Coronary artery (tissue), 2 donors: ENCODE measurements at regions not wholly inside any gene's neighbourhood (a gene's known extent, or its start where the extent isn't known, plus 50 kb on each side); places are given as distances from the start of the nearest gene placed in this dataset.

Source experiments
- DNase-seq: peaks from one replicate; pipeline ENCODE4 v3.0.0-alpha.2; 2017; ENCODE audit warnings: low spot score
- H3K27ac ChIP-seq, 2 donors: fragments of 200-600 bp; sonication (generic); one replicate each; pipeline ENCODE4 v1.5.1; 2016 to 2019
- H3K4me3 ChIP-seq: fragments of 200-600 bp; sonication (generic); 2 replicates; pipeline ENCODE4 v1.5.1; 2016; ENCODE audit warnings: mild to moderate bottlenecking, moderate library complexity
- TF ChIP-seq, protein P1 (sequence below): fragments of 200-600 bp; sonication (generic); IDR thresholded peaks from one replicate; pipeline ENCODE4 v1.5.1; 2019; ENCODE audit warnings: antibody characterized with exemption

DNA sequence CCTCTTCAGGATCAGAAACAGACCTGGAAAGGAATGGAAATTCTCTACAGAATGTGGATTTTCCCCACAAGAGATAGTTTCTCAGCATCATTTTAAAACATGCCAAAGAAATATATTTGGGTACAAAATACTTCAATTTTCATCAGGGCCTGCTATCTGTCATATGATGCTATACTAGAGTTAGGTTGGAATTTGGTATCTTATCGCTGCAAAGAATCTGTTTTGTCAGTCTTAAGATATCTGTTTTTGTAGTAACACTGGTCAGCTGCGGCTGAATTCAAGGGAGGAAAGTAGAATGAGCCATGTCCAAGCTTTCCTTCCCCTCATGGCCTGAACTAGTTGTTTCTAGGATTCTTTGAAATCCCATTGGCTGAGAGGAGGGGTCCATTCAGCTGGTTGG is 806.4 kb downstream of the KCNA4 start:
- no peak for DNase-seq
- no peak overlapping the region for H3K27ac ChIP-seq
- no peak overlapping the region for H3K4me3 ChIP-seq
- TF ChIP-seq, protein P1, sequence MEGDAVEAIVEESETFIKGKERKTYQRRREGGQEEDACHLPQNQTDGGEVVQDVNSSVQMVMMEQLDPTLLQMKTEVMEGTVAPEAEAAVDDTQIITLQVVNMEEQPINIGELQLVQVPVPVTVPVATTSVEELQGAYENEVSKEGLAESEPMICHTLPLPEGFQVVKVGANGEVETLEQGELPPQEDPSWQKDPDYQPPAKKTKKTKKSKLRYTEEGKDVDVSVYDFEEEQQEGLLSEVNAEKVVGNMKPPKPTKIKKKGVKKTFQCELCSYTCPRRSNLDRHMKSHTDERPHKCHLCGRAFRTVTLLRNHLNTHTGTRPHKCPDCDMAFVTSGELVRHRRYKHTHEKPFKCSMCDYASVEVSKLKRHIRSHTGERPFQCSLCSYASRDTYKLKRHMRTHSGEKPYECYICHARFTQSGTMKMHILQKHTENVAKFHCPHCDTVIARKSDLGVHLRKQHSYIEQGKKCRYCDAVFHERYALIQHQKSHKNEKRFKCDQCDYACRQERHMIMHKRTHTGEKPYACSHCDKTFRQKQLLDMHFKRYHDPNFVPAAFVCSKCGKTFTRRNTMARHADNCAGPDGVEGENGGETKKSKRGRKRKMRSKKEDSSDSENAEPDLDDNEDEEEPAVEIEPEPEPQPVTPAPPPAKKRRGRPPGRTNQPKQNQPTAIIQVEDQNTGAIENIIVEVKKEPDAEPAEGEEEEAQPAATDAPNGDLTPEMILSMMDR = no peak

DNA sequence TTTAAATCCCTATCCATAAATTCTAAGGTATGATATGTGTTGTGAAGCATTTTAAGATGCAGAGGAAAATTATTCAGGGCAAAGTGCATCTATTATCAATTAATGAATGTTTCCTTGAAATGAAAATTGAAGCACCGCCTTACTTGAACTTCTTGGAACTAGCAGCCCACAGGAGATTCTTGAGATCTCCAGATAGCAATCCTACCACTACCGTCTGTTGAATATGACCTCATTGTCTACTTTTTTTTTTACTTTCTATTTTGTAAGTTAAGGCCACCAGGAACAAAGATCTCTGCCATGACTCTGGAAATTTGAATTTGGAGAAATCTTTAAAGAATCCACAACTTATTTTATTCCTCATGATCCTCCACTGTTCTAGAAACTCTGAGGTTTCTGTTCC is 808.7 kb downstream of the KCNA4 start:
- no peak overlapping the region for H3K27ac ChIP-seq
- TF ChIP-seq, protein P1 = no peak
- no peak overlapping the region for H3K4me3 ChIP-seq
- no peak for DNase-seq

DNA sequence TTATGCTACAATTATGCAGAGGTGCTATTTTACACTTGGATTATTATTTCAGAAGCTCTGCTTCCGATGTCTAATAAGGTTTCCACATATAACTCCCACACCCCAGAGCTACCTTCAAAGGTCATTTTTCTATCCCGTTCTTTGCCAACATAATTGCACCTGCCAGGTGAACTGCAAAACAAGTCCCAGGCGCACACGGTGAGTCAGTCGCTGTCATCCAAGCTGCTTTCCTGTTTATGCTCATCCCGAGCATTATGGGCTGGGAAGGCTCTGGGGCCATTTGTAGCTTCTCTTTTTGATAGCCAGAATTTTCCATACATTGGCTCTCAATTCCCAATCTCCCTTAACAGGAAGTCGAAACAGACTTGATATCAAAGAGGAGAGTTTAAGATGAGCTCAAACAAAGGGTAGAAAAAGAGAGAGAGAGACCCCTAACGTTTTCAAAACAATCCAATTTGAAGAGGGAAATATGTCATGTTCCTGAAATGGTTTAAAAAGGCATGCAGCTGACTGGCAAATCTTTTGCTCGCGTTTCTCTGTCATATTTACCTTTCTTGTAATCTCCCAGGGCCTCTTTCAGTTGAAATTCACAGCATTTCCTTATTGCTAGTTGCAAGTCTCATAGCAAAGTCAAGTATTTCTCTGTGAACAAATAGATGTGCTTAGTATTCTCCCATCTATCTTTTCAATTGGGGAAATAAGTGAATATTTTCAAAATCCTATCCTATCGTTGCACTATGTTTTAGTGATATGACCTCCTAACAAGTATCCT is 815.9 kb downstream of the KCNA4 start:
- no peak for DNase-seq

DNA sequence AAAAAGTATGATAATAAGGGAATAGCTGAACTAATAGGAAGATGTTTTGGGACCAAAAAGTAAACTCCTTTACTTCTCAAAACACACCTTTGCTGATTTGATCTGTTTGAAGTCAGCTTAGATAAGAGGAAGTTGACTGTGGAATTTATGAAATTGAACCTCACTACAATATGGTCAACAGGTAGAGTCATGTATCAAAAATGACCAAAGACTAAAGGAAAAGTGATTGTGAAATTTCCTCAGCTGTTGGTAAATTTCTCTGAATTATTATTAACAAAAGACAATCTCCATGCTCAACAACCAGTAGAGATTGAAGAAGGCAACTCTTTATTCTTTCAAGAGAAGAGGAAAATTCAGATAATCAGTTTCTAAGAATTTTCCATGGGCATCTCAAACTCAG is 826.5 kb downstream of the KCNA4 start:
- no peak overlapping the region for H3K4me3 ChIP-seq
- no peak for DNase-seq
- no peak overlapping the region for H3K27ac ChIP-seq
- TF ChIP-seq, protein P1 = no peak

More for the DNA sequence above, 815.9 kb downstream of the KCNA4 start:
- no peak overlapping the region for H3K27ac ChIP-seq
- TF ChIP-seq, protein P1 = no peak
- H3K4me3 ChIP-seq = no peak overlapping the region

DNA sequence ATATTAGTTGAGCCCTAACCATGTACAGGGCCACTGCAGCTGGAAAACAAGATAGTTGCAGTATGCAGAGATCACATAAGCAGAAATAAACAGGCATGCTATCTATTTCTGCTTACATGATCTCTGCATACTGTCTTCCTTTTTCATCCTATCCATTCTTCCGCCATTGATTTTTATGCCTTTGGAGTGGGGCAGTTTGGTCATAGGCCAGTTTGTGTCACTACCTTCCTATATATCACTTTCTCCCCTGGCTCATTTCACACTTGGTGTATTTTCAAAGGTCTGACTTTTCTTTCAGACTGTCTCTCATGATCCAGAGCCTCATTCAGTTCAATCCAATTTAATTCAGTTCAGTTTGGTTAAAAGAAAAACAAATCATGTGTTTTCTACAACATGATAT is 829.6 kb downstream of the KCNA4 start:
- Histone ChIP-seq H3K4me3 (no peak overlapping the region), H3K27ac (no peak overlapping the region)
- no peak for DNase-seq
- TF ChIP-seq, protein P1 = no peak

DNA sequence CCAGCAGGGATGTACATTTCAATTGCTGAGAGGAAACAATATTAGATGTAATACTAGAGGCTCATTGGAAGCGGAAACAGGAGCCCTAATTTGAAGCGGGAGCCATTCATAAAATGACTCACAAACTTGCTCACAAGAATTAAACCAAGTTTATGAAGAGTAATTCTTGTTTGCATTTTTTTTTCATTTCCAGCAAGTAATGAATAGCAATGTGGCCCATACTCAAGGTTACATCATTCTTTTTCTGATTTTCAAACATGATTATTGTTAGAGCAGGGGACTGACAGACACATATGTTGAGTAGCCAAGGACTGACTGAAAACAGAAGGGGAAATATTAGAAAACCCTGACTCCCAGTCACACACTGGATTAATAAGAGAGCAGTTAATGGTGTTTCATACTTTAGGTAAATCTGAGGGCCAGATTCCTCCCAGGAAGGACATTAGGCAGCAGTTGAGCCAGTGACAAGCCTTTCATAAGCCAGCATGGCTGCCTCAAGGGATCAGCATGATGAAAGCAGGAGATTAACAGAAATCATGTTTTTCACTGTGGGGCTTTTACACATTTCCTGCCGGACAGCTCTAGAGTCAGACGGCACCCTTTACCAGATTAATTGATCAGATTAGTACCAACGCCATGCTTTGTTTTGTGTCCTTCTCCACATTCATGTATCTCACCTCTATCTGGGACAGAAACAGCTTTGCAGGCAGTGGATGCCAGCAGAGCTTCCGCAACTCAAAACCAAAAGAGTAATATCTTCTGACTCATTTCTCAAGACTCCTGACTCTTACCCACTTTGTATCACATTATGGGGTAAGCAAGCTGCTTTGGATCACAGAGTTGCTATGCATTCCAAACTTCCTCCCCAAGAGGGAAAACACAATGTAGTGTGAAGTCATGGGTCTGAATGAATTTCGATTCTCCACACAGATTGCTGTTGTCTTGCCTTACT is 831.6 kb downstream of the KCNA4 start:
- peak overlapping the region; percentile 16 for H3K4me3 ChIP-seq
- no peak for DNase-seq
- TF ChIP-seq, protein P1 = no peak
- peak overlapping the region in 1 of 2 donors; percentile 46 for H3K27ac ChIP-seq
